Vagina (tissue), 2 donors: ENCODE measurements at regions not wholly inside any gene's neighbourhood (a gene's known extent, or its start where the extent isn't known, plus 50 kb on each side); places are given as distances from the start of the nearest gene placed in this dataset.

ENCODE experiments used
- CTCF ChIP-seq, 3 experiments: fragments of 450-650 bp in 2 of 3; fragments of 200-600 bp in 1 of 3; sonication (generic) in 1 of 3; IDR thresholded peaks; one replicate each; pipeline ENCODE4 v1.5.1; 2017 to 2019; ENCODE audit warnings: antibody characterized with exemption in 3 of 3, mild to moderate bottlenecking in 2 of 3, moderate library complexity in 2 of 3
- POLR2A ChIP-seq, 2 donors: fragments of 450-650 bp; IDR thresholded peaks; one replicate each; pipeline ENCODE4 v1.6.1; 2017; ENCODE audit warnings: antibody characterized with exemption in 2 of 2, mild to moderate bottlenecking in 2 of 2, moderate library complexity in 2 of 2
- POLR2AphosphoS5 ChIP-seq, 2 donors: sonication (generic); formaldehyde crosslinking; IDR thresholded peaks; one replicate each; pipeline ENCODE4 v1.9.0; 2017; ENCODE audit warnings: antibody characterized with exemption in 2 of 2, mild to moderate bottlenecking in 2 of 2, low read depth in 1 of 2; ENCODE audit not compliant: insufficient read depth in 1 of 2

GRCh38 chr5:173547579-173547978 lies 68.9 kb downstream of the BOD1 start:
- TF ChIP-seq CTCF (IDR thresholded peaks at IDR 0.05) (no peak), POLR2A (IDR thresholded peaks at IDR 0.05) (no peak), POLR2AphosphoS5 (IDR thresholded peaks at IDR 0.05; ENCODE audit: insufficient read depth in 1 of 2, low read depth in 1 of 2) (no peak)
